H1 (cell line): ENCODE measurements at regions not wholly inside any gene's neighbourhood (a gene's known extent, or its start where the extent isn't known, plus 50 kb on each side); places are given as distances from the start of the nearest gene placed in this dataset.

Source experiments
- CTCF ChIA-PET: fragments of 300-600 bp; sonication (Branson Sonifier 250); formaldehyde crosslinking; loops from one replicate; lab custom pipeline; 2021; ENCODE audit not compliant: partially characterized antibody; lab: Charles Lee
- POLR2A ChIA-PET: fragments of 300-600 bp; sonication (Branson Sonifier 250); formaldehyde crosslinking; loops from one replicate; lab custom pipeline; 2021; ENCODE audit warnings: inconsistent platforms; ENCODE audit not compliant: partially characterized antibody; lab: Charles Lee
- DNase-seq, 2 experiments: peaks; one replicate each; pipeline versions ENCODE4 v3.0.0 to v3.0.0-alpha.2; 2010 to 2022; ENCODE audit warnings: low spot score in 2 of 2, low read depth in 1 of 2, mixed read lengths in 1 of 2
- FAIRE-seq: peaks from 2 replicates; lab custom pipeline; 2011; peaks lifted over from hg19 to GRCh38; lab: Jason Lieb, UNC
- H2AFZ ChIP-seq: 2 replicates; pipeline ENCODE4 v1.8.1; 2012; ENCODE audit warnings: low read length, inconsistent platforms
- H2AK5ac ChIP-seq: 2 replicates; pipeline ENCODE4 v1.6.1; 2013; ENCODE audit warnings: low read depth, low read length
- H2BK120ac ChIP-seq: replicated peaks from 2 replicates; pipeline ENCODE3; 2013; ENCODE audit warnings: low read depth, low read length, inconsistent platforms
- H2BK12ac ChIP-seq: 2 replicates; pipeline ENCODE4 v1.6.1; 2013; ENCODE audit warnings: low read depth, low read length
- H2BK15ac ChIP-seq: 2 replicates; pipeline ENCODE4 v1.6.1; 2013; ENCODE audit warnings: low read length
- H2BK20ac ChIP-seq: 2 replicates; pipeline ENCODE4 v1.6.1; 2013; ENCODE audit warnings: low read length
- H2BK5ac ChIP-seq: 2 replicates; pipeline ENCODE4 v1.6.1; 2013; ENCODE audit warnings: low read depth, low read length
- H3K14ac ChIP-seq: 2 replicates; pipeline ENCODE4 v1.6.1; 2013; ENCODE audit warnings: inconsistent platforms; ENCODE audit not compliant: insufficient read length
- H3K18ac ChIP-seq: 2 replicates; pipeline ENCODE4 v1.6.1; 2013; ENCODE audit warnings: low read length; ENCODE audit errors: extremely low read depth
- H3K23ac ChIP-seq: 2 replicates; pipeline ENCODE4 v1.6.1; 2013; ENCODE audit warnings: inconsistent platforms; ENCODE audit not compliant: insufficient read length
- H3K23me2 ChIP-seq: 2 replicates; pipeline ENCODE4 v1.6.1; 2013; ENCODE audit warnings: low read depth, low read length
- H3K27ac ChIP-seq: 2 replicates; pipeline ENCODE4 v1.6.1; 2011; ENCODE audit warnings: low read depth, low read length, inconsistent platforms
- H3K27me3 ChIP-seq, 4 experiments: replicated peaks in 1 of 4; 1 replicate in 1 of 4; 2 replicates in 3 of 4; pipeline versions ENCODE4 v1.6.1 to v1.8.1; 2011 to 2013; ENCODE audit warnings: low read length in 3 of 4, mild to moderate bottlenecking in 3 of 4, inconsistent platforms in 2 of 4, mixed read lengths in 2 of 4, moderate library complexity in 1 of 4; ENCODE audit not compliant: control insufficient read depth in 3 of 4, insufficient read depth in 3 of 4; ENCODE audit errors: extremely low read depth in 1 of 4
- H3K36me3 ChIP-seq, 4 experiments: 2 replicates each; pipeline versions ENCODE4 v1.6.1 to v1.8.1; 2011 to 2013; ENCODE audit warnings: mild to moderate bottlenecking in 4 of 4, low read length in 3 of 4, moderate library complexity in 2 of 4, control low read depth in 1 of 4, inconsistent platforms in 1 of 4; ENCODE audit not compliant: insufficient read depth in 4 of 4, control insufficient read depth in 2 of 4
- H3K4ac ChIP-seq: replicated peaks from 2 replicates; pipeline ENCODE3; 2013; ENCODE audit warnings: low read length, low read depth, mixed read lengths, inconsistent platforms; ENCODE audit not compliant: insufficient read length
- H3K4me1 ChIP-seq, 4 experiments: replicated peaks in 1 of 4; 1 replicate in 1 of 4; 2 replicates in 3 of 4; pipeline versions ENCODE4 v1.6.1 to v1.8.1; 2011 to 2013; ENCODE audit warnings: low read length in 3 of 4, inconsistent platforms in 2 of 4, mixed read lengths in 1 of 4; ENCODE audit not compliant: insufficient read depth in 4 of 4, control insufficient read depth in 3 of 4
- H3K4me2 ChIP-seq, 2 experiments: 2 replicates each; pipeline versions ENCODE4 v1.6.1 to v1.8.1; 2011 to 2013; ENCODE audit warnings: low read depth in 2 of 2, low read length in 2 of 2, control low read depth in 1 of 2, inconsistent platforms in 1 of 2, mild to moderate bottlenecking in 1 of 2; ENCODE audit not compliant: insufficient read depth in 1 of 2
- H3K4me3 ChIP-seq, 4 experiments: fragments of 200-600, 300-600 bp in 1 of 4; sonication (generic), shearing (Covaris generic), sonication (Bioruptor Twin) in 1 of 4; 2 replicates each; pipeline versions ENCODE4 v1.5.1 to v1.8.1; 2011 to 2016; ENCODE audit warnings: low read length in 4 of 4, low read depth in 3 of 4, control low read depth in 2 of 4, inconsistent platforms in 2 of 4, mild to moderate bottlenecking in 2 of 4, mixed read lengths in 1 of 4, moderate library complexity in 1 of 4; ENCODE audit not compliant: insufficient read depth in 2 of 4; ENCODE audit errors: extremely low read depth in 1 of 4
- H3K56ac ChIP-seq: replicated peaks from 2 replicates; pipeline ENCODE3; 2013; ENCODE audit warnings: low read depth, mild to moderate bottlenecking, mixed read lengths, low read length, inconsistent platforms; ENCODE audit not compliant: insufficient read length
- H3K79me1 ChIP-seq: 2 replicates; pipeline ENCODE4 v1.6.1; 2013; ENCODE audit warnings: low read depth, low read length, control low read depth
- H3K79me2 ChIP-seq, 2 experiments: 2 replicates each; pipeline versions ENCODE4 v1.6.1 to v1.8.1; 2012 to 2013; ENCODE audit warnings: low read length in 2 of 2, mild to moderate bottlenecking in 2 of 2, inconsistent platforms in 1 of 2; ENCODE audit not compliant: insufficient read depth in 2 of 2, control insufficient read depth in 1 of 2
- H3K9ac ChIP-seq, 4 experiments: replicated peaks in 1 of 4; 1 replicate in 1 of 4; 2 replicates in 3 of 4; pipeline versions ENCODE4 v1.6.1 to v1.8.1; 2011 to 2013; ENCODE audit warnings: low read depth in 3 of 4, low read length in 3 of 4, control low read depth in 2 of 4, mild to moderate bottlenecking in 2 of 4, moderate library complexity in 2 of 4, inconsistent platforms in 1 of 4; ENCODE audit errors: extremely low read depth in 1 of 4
- H3K9me3 ChIP-seq, 2 experiments: 2 replicates each; pipeline versions ENCODE4 v1.6.1 to v1.8.1; 2012 to 2013; ENCODE audit warnings: mild to moderate bottlenecking in 2 of 2, moderate library complexity in 2 of 2, control low read depth in 1 of 2, inconsistent platforms in 1 of 2, low read depth in 1 of 2, low read length in 1 of 2, mixed read lengths in 1 of 2; ENCODE audit not compliant: insufficient read depth in 2 of 2
- H4K20me1 ChIP-seq, 2 experiments: replicated peaks in 1 of 2; 2 replicates each; pipeline versions ENCODE3 to v1.8.1; 2011 to 2013; ENCODE audit warnings: inconsistent platforms in 2 of 2, low read length in 2 of 2, mild to moderate bottlenecking in 1 of 2; ENCODE audit not compliant: insufficient read depth in 2 of 2, control insufficient read depth in 1 of 2
- H4K5ac ChIP-seq: 2 replicates; pipeline ENCODE4 v1.6.1; 2013; ENCODE audit warnings: low read length, low read depth, mixed read lengths, inconsistent platforms; ENCODE audit not compliant: insufficient read length
- H4K8ac ChIP-seq: 2 replicates; pipeline ENCODE4 v1.8.0; 2013; ENCODE audit warnings: mild to moderate bottlenecking, moderate library complexity, low read length, inconsistent platforms; ENCODE audit not compliant: insufficient read depth; ENCODE audit errors: extremely low read depth
- H4K91ac ChIP-seq: replicated peaks from 2 replicates; pipeline ENCODE3; 2013; ENCODE audit warnings: low read length, mixed read lengths, inconsistent platforms; ENCODE audit not compliant: insufficient read length
- CHD2 ChIP-seq: IDR thresholded peaks from 2 replicates; pipeline ENCODE4 v1.6.1; 2012; ENCODE audit warnings: low read length, improper control_type of control experiment
- NANOG ChIP-seq: IDR thresholded peaks from 2 replicates; pipeline ENCODE4 v1.6.1; 2011; ENCODE audit warnings: low read length, low read depth, mild to moderate bottlenecking, inconsistent platforms; ENCODE audit not compliant: insufficient read depth, poor library complexity, severe bottlenecking
- PHF8 ChIP-seq: fragments of 200-600 bp; sonication (generic); conservative IDR thresholded peaks from 2 replicates; pipeline ENCODE4 v1.7.1; 2012; ENCODE audit warnings: low read depth, mild to moderate bottlenecking, inconsistent platforms, low read length, moderate library complexity
- RXRA ChIP-seq: IDR thresholded peaks from 2 replicates; pipeline ENCODE4 v1.6.1; 2011; ENCODE audit warnings: low read depth, mild to moderate bottlenecking, low read length, moderate library complexity; ENCODE audit not compliant: insufficient read depth
- SAP30 ChIP-seq: fragments of 300-600 bp; sonication (generic); IDR thresholded peaks from 2 replicates; pipeline ENCODE4 v1.7.1; 2012; ENCODE audit warnings: low read length, moderate library complexity, mild to moderate bottlenecking, inconsistent platforms; ENCODE audit not compliant: insufficient read depth, insufficient replicate concordance
- SIRT6 ChIP-seq: IDR thresholded peaks from one replicate; pipeline ENCODE4 v1.7.1; 2012; ENCODE audit warnings: low read length, inconsistent platforms
- SP1 ChIP-seq: IDR thresholded peaks from 2 replicates; pipeline ENCODE4 v1.6.1; 2011; ENCODE audit warnings: low read depth, low read length
- SUZ12 ChIP-seq: fragments of 200-600 bp; sonication (generic); IDR thresholded peaks from 2 replicates; pipeline ENCODE4 v1.6.1; 2012; ENCODE audit warnings: mild to moderate bottlenecking, inconsistent platforms, low read length, moderate library complexity, mixed read lengths
- WGBS, 2 experiments: shearing (Covaris generic) in 1 of 2; methylation state at CpG; one replicate each; pipeline versions ENCODE4 v1.1.6 to v1.1.7; 2013 to 2015; ENCODE audit warnings: low lambda C conversion rate in 2 of 2, mixed read lengths in 2 of 2, inconsistent platforms in 1 of 2, low coverage in 1 of 2, missing lambda C conversion rate in 1 of 2; ENCODE audit not compliant: insufficient replicate concordance in 2 of 2, insufficient coverage in 1 of 2, insufficient read length in 1 of 2; ENCODE audit errors: extremely low coverage in 1 of 2, missing lambda C conversion rate in 1 of 2; 5-methylcytosine and 5-hydroxymethylcytosine counted together

DNA sequence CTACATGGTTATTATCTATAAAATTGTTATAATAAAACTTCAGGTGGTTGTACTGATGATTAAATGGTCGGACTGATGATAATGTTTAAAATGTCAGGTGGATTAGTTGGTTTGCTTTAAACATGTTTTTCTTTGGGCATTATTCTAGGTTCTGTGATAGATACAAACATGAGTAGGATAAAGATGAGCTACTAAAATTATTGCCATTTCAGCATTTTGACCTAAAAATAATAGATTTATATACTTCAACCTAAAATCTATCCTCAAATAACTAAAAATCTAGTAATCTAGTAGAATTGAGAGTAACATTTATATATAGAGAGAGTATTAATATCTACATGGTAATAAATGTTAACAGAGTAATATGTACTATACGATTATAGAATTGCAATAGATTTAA, 241.7 kb upstream of the CDH8 start:
- CTCF ChIA-PET: interaction anchor here (1.1 kb wide), 1 partner anchor 52 kb away, joined by 4 read pairs; no protein-coding TSS in a partner anchor
- no peak overlapping the region for H2BK5ac ChIP-seq
- TF ChIP-seq PHF8: no peak
- TF ChIP-seq RXRA: no peak
- TF ChIP-seq NANOG: no peak
- no peak for TF ChIP-seq SIRT6
- TF ChIP-seq SAP30: no peak
- TF ChIP-seq SP1: no peak
- no peak for TF ChIP-seq CHD2
- TF ChIP-seq SUZ12: no peak
- TF ChIP-seq, all 59 proteins: peak for 0
- Histone ChIP-seq H2BK15ac (no peak overlapping the region), H2AK5ac (no peak overlapping the region), H3K18ac (no peak overlapping the region), H4K20me1 (no peaks in the 10 kb centered on the region), H3K79me1 (no peaks in the 10 kb centered on the region), H2AFZ (no peak overlapping the region), H3K4ac (no peak overlapping the region), H4K91ac (no peak overlapping the region), H3K4me3 (no peak overlapping the region), H3K56ac (no peak overlapping the region), H3K4me1 (peaks cover 0 to 4% (median 1%) of the 10 kb centered on the region in 4 experiments; a peak in 3 of 7 replicates), H3K36me3 (no peaks in the 10 kb centered on the region), H3K23me2 (no peaks in the 10 kb centered on the region), H2BK20ac (no peak overlapping the region), H3K9me3 (no peaks in the 10 kb centered on the region), H4K5ac (no peak overlapping the region), H2BK120ac (no peak overlapping the region), H3K4me2 (no peak overlapping the region), H3K9ac (no peak overlapping the region), H3K23ac (no peak overlapping the region), H3K14ac (no peak overlapping the region), H3K27me3 (no peaks in the 10 kb centered on the region), H4K8ac (no peak overlapping the region), H3K27ac (no peak overlapping the region), H3K79me2 (no peaks in the 10 kb centered on the region), H2BK12ac (no peak overlapping the region)
- POLR2A ChIA-PET: no interaction called here
- 79% methylated on average over 2 of the region's 2 CpGs; no CpG with 5 or more reads in 1 of the 2 experiments for WGBS, 2 experiments
- no peak for FAIRE-seq
- no peak for DNase-seq
